HCT116 (cell line): ENCODE measurements at regions not wholly inside any gene's neighbourhood (a gene's known extent, or its start where the extent isn't known, plus 50 kb on each side); places are given as distances from the start of the nearest gene placed in this dataset.

Experiments used
- ATAC-seq: fragments of 200-7000 bp; cut with Tn5 transposase; 2 replicates; pipeline ENCODE4 v1.9.1; 2020; ENCODE audit warnings: mild to moderate bottlenecking, moderate library complexity
- BruUV-seq: library from RNA; stranded (reverse); fragments of 400-500 nt; replicated peaks from 2 replicates; lab custom pipeline; 2021; lab: Mats Ljungman, UMichigan
- CTCF ChIA-PET: fragments of 300-600 bp; sonication (Branson Sonifier 250); formaldehyde crosslinking; loops from one replicate; lab custom pipeline; 2021; ENCODE audit warnings: antibody characterized with exemption; lab: Charles Lee
- POLR2A ChIA-PET: fragments of 300-600, 350-600 bp; sonication (Branson Sonifier 250); formaldehyde crosslinking; loops from one replicate; lab custom pipeline; 2021; ENCODE audit warnings: antibody characterized with exemption; lab: Charles Lee
- RAD21 ChIA-PET, 2 experiments: fragments of 300-600 bp; sonication (Branson Sonifier 250); formaldehyde crosslinking; loops; one replicate each; lab custom pipeline; 2023; ENCODE audit warnings: low total read pairs in 2 of 2; ENCODE audit not compliant: uncharacterized antibody in 2 of 2, unreplicated experiment in 2 of 2, low non-redundant PET in 1 of 2; lab: Charles Lee
- DNase-seq: peaks from one replicate; pipeline ENCODE4 v3.0.0-alpha.2; 2010; ENCODE audit warnings: low read depth, low spot score
- H2AFZ ChIP-seq: fragments of 200-600 bp; shearing (Covaris generic), sonication (generic); 2 replicates; pipeline ENCODE4 v1.6.1; 2017; ENCODE audit warnings: low read depth, mixed run types, mixed read lengths, antibody characterized with exemption, low read length; ENCODE audit not compliant: poor library complexity, severe bottlenecking
- H3K27ac ChIP-seq: 2 replicates; pipeline ENCODE4 v1.5.1; 2012; ENCODE audit warnings: low read depth, low read length
- H3K27me3 ChIP-seq: fragments of 200-600 bp; sonication (generic); 2 replicates; pipeline ENCODE4 v1.6.1; 2016; ENCODE audit warnings: mixed run types, low read length, mixed read lengths; ENCODE audit not compliant: insufficient read depth
- H3K36me3 ChIP-seq, 2 experiments: fragments of 200-500 bp in 1 of 2; fragments of 200-600 bp in 1 of 2; sonication (Bioruptor generic) in 1 of 2; sonication (generic) in 1 of 2; 2 replicates each; pipeline versions ENCODE4 v1.5.1 to v1.6.1; 2014 to 2016; ENCODE audit warnings: low read length in 2 of 2, inconsistent platforms in 1 of 2, mixed read lengths in 1 of 2, mixed run types in 1 of 2; ENCODE audit not compliant: insufficient read depth in 2 of 2, control insufficient read depth in 1 of 2
- H3K4me1 ChIP-seq, 2 experiments: fragments of 200-600 bp in 1 of 2; sonication (generic) in 1 of 2; 2 replicates each; pipeline versions ENCODE4 v1.5.1 to v1.6.1; 2012 to 2017; ENCODE audit warnings: low read length in 2 of 2, inconsistent platforms in 1 of 2, mild to moderate bottlenecking in 1 of 2, mixed read lengths in 1 of 2, mixed run types in 1 of 2, moderate library complexity in 1 of 2; ENCODE audit not compliant: insufficient read depth in 2 of 2, control insufficient read depth in 1 of 2
- H3K4me2 ChIP-seq: fragments of 200-600 bp; sonication (generic); 2 replicates; pipeline ENCODE4 v1.6.1; 2017; ENCODE audit warnings: mixed run types, low read length, mixed read lengths
- H3K4me3 ChIP-seq, 2 experiments: fragments of 200-600 bp in 1 of 2; sonication (generic) in 1 of 2; replicated peaks in 1 of 2; 2 replicates each; pipeline ENCODE4 v1.5.1; 2011 to 2016; ENCODE audit warnings: low read length in 2 of 2, control low read depth in 1 of 2, low read depth in 1 of 2, mild to moderate bottlenecking in 1 of 2, mixed read lengths in 1 of 2, mixed run types in 1 of 2
- H3K79me2 ChIP-seq: fragments of 200-600 bp; sonication (generic); 2 replicates; pipeline ENCODE4 v1.6.1; 2017; ENCODE audit warnings: mild to moderate bottlenecking, mixed run types, low read length, moderate library complexity, mixed read lengths; ENCODE audit not compliant: insufficient read depth
- H3K9ac ChIP-seq: fragments of 200-600 bp; sonication (generic); 2 replicates; pipeline ENCODE4 v1.6.1; 2016; ENCODE audit warnings: low read length, mixed read lengths
- H3K9me2 ChIP-seq: fragments of 200-600 bp; sonication (generic), shearing (Covaris generic); 2 replicates; pipeline ENCODE4 v1.6.1; 2017; ENCODE audit warnings: mixed run types, mild to moderate bottlenecking, moderate library complexity; ENCODE audit not compliant: insufficient read depth
- H3K9me3 ChIP-seq, 2 experiments: fragments of 200-500 bp in 1 of 2; fragments of 200-600 bp in 1 of 2; sonication (Bioruptor generic) in 1 of 2; sonication (generic) in 1 of 2; 2 replicates each; pipeline ENCODE4 v1.6.1; 2014 to 2017; ENCODE audit warnings: low read length in 2 of 2, mixed read lengths in 2 of 2, inconsistent platforms in 1 of 2, low read depth in 1 of 2, mild to moderate bottlenecking in 1 of 2, mixed run types in 1 of 2, moderate library complexity in 1 of 2; ENCODE audit not compliant: control insufficient read depth in 1 of 2, insufficient read depth in 1 of 2
- H4K20me1 ChIP-seq: fragments of 200-600 bp; sonication (generic), shearing (Covaris generic); 2 replicates; pipeline ENCODE4 v1.6.1; 2017; ENCODE audit warnings: mixed run types, mild to moderate bottlenecking, moderate library complexity; ENCODE audit not compliant: insufficient read depth
- ATF3 ChIP-seq: IDR thresholded peaks from 2 replicates; pipeline ENCODE4 v1.6.1; 2012
- CTCF ChIP-seq, 3 experiments: fragments of 200-600 bp in 1 of 3; sonication (generic) in 1 of 3; IDR thresholded peaks in 2 of 3; conservative IDR thresholded peaks in 1 of 3; 2 replicates each; pipeline ENCODE4 v1.5.1; 2012 to 2017; ENCODE audit warnings: low read depth in 2 of 3, low read length in 2 of 3, antibody characterized with exemption in 1 of 3, borderline replicate concordance in 1 of 3, control low read depth in 1 of 3, mild to moderate bottlenecking in 1 of 3, mixed read lengths in 1 of 3, mixed run types in 1 of 3, moderate library complexity in 1 of 3; ENCODE audit not compliant: insufficient read depth in 1 of 3
- EGR1 ChIP-seq: IDR thresholded peaks from 2 replicates; pipeline ENCODE4 v1.6.1; 2012; ENCODE audit warnings: low read depth
- ELF1 ChIP-seq: IDR thresholded peaks from 2 replicates; pipeline ENCODE4 v1.6.1; 2012; ENCODE audit warnings: low read depth, borderline replicate concordance
- EZH2phosphoT487 ChIP-seq: fragments of 200-600 bp; IDR thresholded peaks from 2 replicates; pipeline ENCODE4 v1.6.1; 2018; ENCODE audit warnings: antibody characterized with exemption, borderline replicate concordance
- FOSL1 ChIP-seq: IDR thresholded peaks from 2 replicates; pipeline ENCODE4 v1.6.1; 2012; ENCODE audit warnings: low read depth
- JUND ChIP-seq: IDR thresholded peaks from 2 replicates; pipeline ENCODE4 v1.6.1; 2012
- POLR2A ChIP-seq: IDR thresholded peaks from 2 replicates; pipeline ENCODE4 v1.7.0; 2011; ENCODE audit warnings: borderline replicate concordance; ENCODE audit not compliant: insufficient read depth, insufficient read length; ENCODE audit errors: extremely low read depth
- RAD21 ChIP-seq: IDR thresholded peaks from 2 replicates; pipeline ENCODE4 v1.6.1; 2012; ENCODE audit warnings: low read depth, mild to moderate bottlenecking
- SIN3A ChIP-seq: IDR thresholded peaks from 2 replicates; pipeline ENCODE4 v1.6.1; 2012; ENCODE audit warnings: low read depth
- SP1 ChIP-seq: IDR thresholded peaks from 2 replicates; pipeline ENCODE4 v1.6.1; 2012; ENCODE audit warnings: low read depth
- ZBTB33 ChIP-seq: IDR thresholded peaks from 2 replicates; pipeline ENCODE4 v1.6.1; 2011; ENCODE audit warnings: mild to moderate bottlenecking, low read length, moderate library complexity; ENCODE audit not compliant: insufficient replicate concordance; ENCODE audit errors: extremely low read depth
- ZNF274 ChIP-seq: fragments of 200-500 bp; sonication (Bioruptor generic); IDR thresholded peaks from 2 replicates; pipeline ENCODE4 v1.6.1; 2014; ENCODE audit warnings: mild to moderate bottlenecking, low read depth, low read length, inconsistent platforms
- intact Hi-C: fragments of 100-400 bp; cut with micrococcal nuclease; formaldehyde crosslinking; loops from 2 replicates; pipeline ENCODE4 v1.10.0; 2022
- TF ChIP-seq, protein P1 (sequence below): IDR thresholded peaks from 2 replicates; pipeline ENCODE4 v1.6.1; 2012; ENCODE audit warnings: low read depth

DNA sequence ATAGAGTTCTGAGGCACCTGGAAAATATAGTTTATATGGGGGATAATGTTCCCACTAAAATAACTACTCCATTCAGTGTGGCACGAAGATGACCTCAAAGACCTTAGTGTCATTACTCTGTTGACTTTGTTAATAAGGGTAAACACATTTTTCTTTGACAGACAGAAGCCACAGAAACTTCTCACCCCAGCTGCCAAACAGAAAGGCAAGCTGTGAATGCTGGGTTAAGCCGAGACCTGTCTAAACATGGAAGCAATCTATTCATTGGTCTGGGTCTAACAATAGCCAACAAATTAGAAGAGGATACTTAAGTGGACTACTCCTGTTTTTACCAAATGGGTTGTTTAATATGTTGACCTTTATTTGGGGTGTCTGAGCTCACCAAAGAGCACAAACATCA is 171.4 kb downstream of the TLE1 start (continued):
- TF ChIP-seq, protein P1, sequence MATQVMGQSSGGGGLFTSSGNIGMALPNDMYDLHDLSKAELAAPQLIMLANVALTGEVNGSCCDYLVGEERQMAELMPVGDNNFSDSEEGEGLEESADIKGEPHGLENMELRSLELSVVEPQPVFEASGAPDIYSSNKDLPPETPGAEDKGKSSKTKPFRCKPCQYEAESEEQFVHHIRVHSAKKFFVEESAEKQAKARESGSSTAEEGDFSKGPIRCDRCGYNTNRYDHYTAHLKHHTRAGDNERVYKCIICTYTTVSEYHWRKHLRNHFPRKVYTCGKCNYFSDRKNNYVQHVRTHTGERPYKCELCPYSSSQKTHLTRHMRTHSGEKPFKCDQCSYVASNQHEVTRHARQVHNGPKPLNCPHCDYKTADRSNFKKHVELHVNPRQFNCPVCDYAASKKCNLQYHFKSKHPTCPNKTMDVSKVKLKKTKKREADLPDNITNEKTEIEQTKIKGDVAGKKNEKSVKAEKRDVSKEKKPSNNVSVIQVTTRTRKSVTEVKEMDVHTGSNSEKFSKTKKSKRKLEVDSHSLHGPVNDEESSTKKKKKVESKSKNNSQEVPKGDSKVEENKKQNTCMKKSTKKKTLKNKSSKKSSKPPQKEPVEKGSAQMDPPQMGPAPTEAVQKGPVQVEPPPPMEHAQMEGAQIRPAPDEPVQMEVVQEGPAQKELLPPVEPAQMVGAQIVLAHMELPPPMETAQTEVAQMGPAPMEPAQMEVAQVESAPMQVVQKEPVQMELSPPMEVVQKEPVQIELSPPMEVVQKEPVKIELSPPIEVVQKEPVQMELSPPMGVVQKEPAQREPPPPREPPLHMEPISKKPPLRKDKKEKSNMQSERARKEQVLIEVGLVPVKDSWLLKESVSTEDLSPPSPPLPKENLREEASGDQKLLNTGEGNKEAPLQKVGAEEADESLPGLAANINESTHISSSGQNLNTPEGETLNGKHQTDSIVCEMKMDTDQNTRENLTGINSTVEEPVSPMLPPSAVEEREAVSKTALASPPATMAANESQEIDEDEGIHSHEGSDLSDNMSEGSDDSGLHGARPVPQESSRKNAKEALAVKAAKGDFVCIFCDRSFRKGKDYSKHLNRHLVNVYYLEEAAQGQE, result no peak
- no peak for TF ChIP-seq JUND
- TF ChIP-seq CTCF (IDR thresholded peaks at IDR 0.05 in 2 of 3, conservative IDR thresholded peaks at IDR 0.05 in 1 of 3; ENCODE audit: borderline replicate concordance in 1 of 3, insufficient read depth in 1 of 3, low read depth in 2 of 3, low read length in 2 of 3), result no peak
- TF ChIP-seq POLR2A, result no peak
- no peak for TF ChIP-seq ELF1

GRCh38 chr9:81513059-81513458 is 176.3 kb downstream of the TLE1 start:
- no TSS peak for BruUV-seq
- no peaks in the 10 kb centered on the region for H4K20me1 ChIP-seq
- RAD21 ChIA-PET, result no interaction called here
- no peak overlapping the region for H3K9ac ChIP-seq
- H3K9me3 ChIP-seq, result no peaks in the 10 kb centered on the region
- H3K27ac ChIP-seq, result no peak overlapping the region
- POLR2A ChIA-PET, result no interaction called here
- H3K79me2 ChIP-seq, result no peaks in the 10 kb centered on the region
- ATAC-seq, result no peak
- CTCF ChIA-PET, result no interaction called here
- H3K27me3 ChIP-seq, result no peaks in the 10 kb centered on the region
- no peak overlapping the region for H3K4me3 ChIP-seq
- H3K4me2 ChIP-seq, result no peak overlapping the region
- H2AFZ ChIP-seq, result no peak overlapping the region
- no peaks in the 10 kb centered on the region for H3K36me3 ChIP-seq
- DNase-seq, result no peak
- no peaks in the 10 kb centered on the region for H3K9me2 ChIP-seq
- no peaks in the 10 kb centered on the region for H3K4me1 ChIP-seq
- intact Hi-C loops, result no loop called here
- TF ChIP-seq ATF3 (no peak), ZBTB33 (no peak), RAD21 (no peak), EGR1 (no peak), SP1 (no peak), FOSL1 (no peak), EZH2phosphoT487 (no peak), ELF1 (no peak), ZNF274 (no peak), SIN3A (no peak)
- TF ChIP-seq, protein P1, result no peak
